ENCODE measurements at regions not wholly inside any gene's neighbourhood (a gene's known extent, or its start where the extent isn't known, plus 50 kb on each side); places are given as distances from the start of the nearest gene placed in this dataset.

DNA sequence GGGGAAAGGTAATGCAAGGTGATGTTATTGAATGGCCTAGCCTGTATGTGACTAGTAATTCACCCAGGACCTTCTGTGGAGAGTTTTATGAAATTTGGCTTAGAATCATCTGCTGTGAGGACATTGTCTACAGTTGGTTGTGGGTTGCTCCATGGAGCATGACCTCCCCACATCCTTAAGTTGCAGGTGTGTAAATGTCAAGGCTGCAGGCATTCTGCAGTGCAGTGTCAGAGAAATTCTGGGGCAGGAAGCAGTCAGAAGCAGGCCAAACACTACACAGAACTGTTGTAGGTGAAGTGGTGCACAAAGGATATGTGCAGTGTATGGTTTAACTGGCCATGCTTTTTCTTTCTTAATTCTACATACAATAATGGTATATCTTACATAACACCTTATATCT, 588.3 kb downstream of the EBF1 start:
- no peaks in the 10 kb centered on the region for H3K79me2 ChIP-seq (ENCODE audit: low read length)
- no peak overlapping the region for H2AFZ ChIP-seq (ENCODE audit: low read length)
- H3K4me1 ChIP-seq (ENCODE audit: insufficient read depth, low read length) = 0 out of 2 replicates have a peak, but pooled peaks cover 3% of the 10 kb centered on the region
- ATAC-seq (no peak), DNase-seq (no peak)
- TF ChIP-seq, protein P1, sequence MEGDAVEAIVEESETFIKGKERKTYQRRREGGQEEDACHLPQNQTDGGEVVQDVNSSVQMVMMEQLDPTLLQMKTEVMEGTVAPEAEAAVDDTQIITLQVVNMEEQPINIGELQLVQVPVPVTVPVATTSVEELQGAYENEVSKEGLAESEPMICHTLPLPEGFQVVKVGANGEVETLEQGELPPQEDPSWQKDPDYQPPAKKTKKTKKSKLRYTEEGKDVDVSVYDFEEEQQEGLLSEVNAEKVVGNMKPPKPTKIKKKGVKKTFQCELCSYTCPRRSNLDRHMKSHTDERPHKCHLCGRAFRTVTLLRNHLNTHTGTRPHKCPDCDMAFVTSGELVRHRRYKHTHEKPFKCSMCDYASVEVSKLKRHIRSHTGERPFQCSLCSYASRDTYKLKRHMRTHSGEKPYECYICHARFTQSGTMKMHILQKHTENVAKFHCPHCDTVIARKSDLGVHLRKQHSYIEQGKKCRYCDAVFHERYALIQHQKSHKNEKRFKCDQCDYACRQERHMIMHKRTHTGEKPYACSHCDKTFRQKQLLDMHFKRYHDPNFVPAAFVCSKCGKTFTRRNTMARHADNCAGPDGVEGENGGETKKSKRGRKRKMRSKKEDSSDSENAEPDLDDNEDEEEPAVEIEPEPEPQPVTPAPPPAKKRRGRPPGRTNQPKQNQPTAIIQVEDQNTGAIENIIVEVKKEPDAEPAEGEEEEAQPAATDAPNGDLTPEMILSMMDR (conservative IDR thresholded peaks at IDR 0.05; ENCODE audit: low read depth, low read length) = no peak
- TF ChIP-seq EZH2 (IDR thresholded peaks at IDR 0.05; ENCODE audit: low read length, unreplicated experiment) (no peak), EZH2phosphoT487 (IDR thresholded peaks at IDR 0.05; ENCODE audit: borderline replicate concordance, low read length) (no peak)
- intact Hi-C loops (cut with micrococcal nuclease) = no loop called here
- H3K36me3 ChIP-seq (ENCODE audit: low read depth, low read length) = no peaks in the 10 kb centered on the region
- ChIA-PET POLR2A (ENCODE audit: unreplicated experiment) (no interaction called here), CTCF (no interaction called here)
- no peaks in the 10 kb centered on the region for H4K20me1 ChIP-seq (ENCODE audit: low read length)
- H3K9me2 ChIP-seq (replicated peaks; ENCODE audit: low read length) = no peaks in the 10 kb centered on the region
- H3K4me3 ChIP-seq (ENCODE audit: low read length) = no peak overlapping the region
- H3K9ac ChIP-seq (ENCODE audit: low read length) = no peak overlapping the region
- H3F3A ChIP-seq (ENCODE audit: low read length, unreplicated experiment) = no peaks in the 10 kb centered on the region
- no peaks in the 10 kb centered on the region for H3K9me3 ChIP-seq (ENCODE audit: low read length)
- no peak overlapping the region for H3K27ac ChIP-seq (ENCODE audit: low read length)
- no peaks in the 10 kb centered on the region for H3K27me3 ChIP-seq (ENCODE audit: low read length)
- BruUV-seq (replicated peaks) = no TSS peak
- no peak overlapping the region for H3K4me2 ChIP-seq (ENCODE audit: low read length)

DNA sequence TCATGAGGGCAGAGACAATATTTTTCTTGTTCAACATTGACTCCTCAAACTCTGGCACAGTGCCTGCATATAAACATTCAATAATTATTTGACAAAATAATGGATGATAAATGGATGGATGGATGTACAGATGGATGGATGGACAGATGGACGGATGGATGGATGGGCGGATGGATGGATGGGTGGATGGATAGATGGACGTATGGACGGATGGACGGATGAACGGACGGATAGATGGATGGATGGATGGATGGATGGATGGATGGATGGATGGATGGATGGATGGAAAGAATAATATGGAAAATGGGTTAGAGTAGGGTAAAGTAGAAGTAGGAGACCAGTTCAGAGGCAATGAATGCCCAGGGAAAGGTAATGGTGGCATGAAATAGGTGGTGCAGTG, 589.2 kb downstream of the EBF1 start:
- H3K79me2 ChIP-seq (ENCODE audit: low read length) = no peaks in the 10 kb centered on the region
- H3K4me3 ChIP-seq (ENCODE audit: low read length) = no peak overlapping the region
- H3K27me3 ChIP-seq (ENCODE audit: low read length) = no peaks in the 10 kb centered on the region
- TF ChIP-seq EZH2 (IDR thresholded peaks at IDR 0.05; ENCODE audit: low read length, unreplicated experiment) = no peak
- TF ChIP-seq EZH2phosphoT487 (IDR thresholded peaks at IDR 0.05; ENCODE audit: borderline replicate concordance, low read length) = no peak
- TF ChIP-seq, protein P1 (conservative IDR thresholded peaks at IDR 0.05; ENCODE audit: low read depth, low read length) = no peak
- H2AFZ ChIP-seq (ENCODE audit: low read length) = no peak overlapping the region
- no peak for DNase-seq
- no peaks in the 10 kb centered on the region for H3F3A ChIP-seq (ENCODE audit: low read length, unreplicated experiment)
- no peak overlapping the region for H3K27ac ChIP-seq (ENCODE audit: low read length)
- no peaks in the 10 kb centered on the region for H3K9me3 ChIP-seq (ENCODE audit: low read length)
- H3K9ac ChIP-seq (ENCODE audit: low read length) = no peak overlapping the region
- no peak overlapping the region for H3K4me2 ChIP-seq (ENCODE audit: low read length)
- no peaks in the 10 kb centered on the region for H3K9me2 ChIP-seq (replicated peaks; ENCODE audit: low read length)
- CTCF ChIA-PET = no interaction called here
- no peak for ATAC-seq
- H3K36me3 ChIP-seq (ENCODE audit: low read depth, low read length) = no peaks in the 10 kb centered on the region
- H4K20me1 ChIP-seq (ENCODE audit: low read length) = no peaks in the 10 kb centered on the region
- H3K4me1 ChIP-seq (ENCODE audit: insufficient read depth, low read length) = 0 out of 2 replicates have a peak, but pooled peaks cover 3% of the 10 kb centered on the region
- no TSS peak for BruUV-seq (replicated peaks)
- POLR2A ChIA-PET (ENCODE audit: unreplicated experiment) = no interaction called here
- intact Hi-C loops (cut with micrococcal nuclease) = no loop called here

DNA sequence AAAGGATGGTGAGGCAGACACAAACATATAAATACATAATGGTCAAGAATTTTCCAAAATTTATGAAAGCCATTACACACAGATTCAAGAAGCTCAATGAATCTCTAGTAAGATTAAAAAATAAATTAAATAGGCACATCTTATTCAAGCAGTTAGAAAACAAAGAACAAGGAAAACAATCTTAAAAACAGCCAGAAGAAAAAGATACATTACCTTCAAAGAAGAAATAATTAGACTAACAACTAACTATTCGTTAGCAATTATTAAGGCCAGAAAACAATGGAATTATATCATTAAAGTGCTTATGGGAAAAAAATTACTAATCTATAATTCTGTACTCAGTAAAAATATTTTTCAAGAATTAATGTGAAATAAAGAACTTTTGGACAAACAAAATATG, 593.1 kb downstream of the EBF1 start:
- TF ChIP-seq, protein P1 (conservative IDR thresholded peaks at IDR 0.05; ENCODE audit: low read depth, low read length) = no peak
- TF ChIP-seq EZH2phosphoT487 (IDR thresholded peaks at IDR 0.05; ENCODE audit: borderline replicate concordance, low read length) (no peak), EZH2 (IDR thresholded peaks at IDR 0.05; ENCODE audit: low read length, unreplicated experiment) (no peak)
- intact Hi-C loops (cut with micrococcal nuclease) = no loop called here
- Histone ChIP-seq H3K9me3 (ENCODE audit: low read length) (no peaks in the 10 kb centered on the region), H3K36me3 (ENCODE audit: low read depth, low read length) (no peaks in the 10 kb centered on the region), H3K27me3 (ENCODE audit: low read length) (no peaks in the 10 kb centered on the region), H3K27ac (ENCODE audit: low read length) (no peak overlapping the region), H3K79me2 (ENCODE audit: low read length) (no peaks in the 10 kb centered on the region), H3K4me1 (ENCODE audit: insufficient read depth, low read length) (no peaks in the 10 kb centered on the region), H3K4me2 (ENCODE audit: low read length) (no peak overlapping the region), H2AFZ (ENCODE audit: low read length) (no peak overlapping the region), H3F3A (ENCODE audit: low read length, unreplicated experiment) (no peaks in the 10 kb centered on the region), H3K4me3 (ENCODE audit: low read length) (no peak overlapping the region), H3K9me2 (replicated peaks; ENCODE audit: low read length) (no peaks in the 10 kb centered on the region), H4K20me1 (ENCODE audit: low read length) (no peaks in the 10 kb centered on the region), H3K9ac (ENCODE audit: low read length) (no peak overlapping the region)
- BruUV-seq (replicated peaks) = no TSS peak
- POLR2A ChIA-PET (ENCODE audit: unreplicated experiment) = no interaction called here
- ATAC-seq = no peak
- DNase-seq = no peak
- CTCF ChIA-PET = no interaction called here

Data from PC-3 (cell line).